Stomach smooth muscle (tissue), 2 donors: ENCODE measurements at regions not wholly inside any gene's neighbourhood (a gene's known extent, or its start where the extent isn't known, plus 50 kb on each side); places are given as distances from the start of the nearest gene placed in this dataset.

Experiments used
- H3K27ac ChIP-seq: one replicate; pipeline ENCODE4 v1.7.0; 2013; ENCODE audit warnings: mild to moderate bottlenecking, low read length, inconsistent platforms
- H3K27me3 ChIP-seq, 2 donors: one replicate each; pipeline ENCODE4 v1.7.0; 2013; ENCODE audit warnings: low read length in 2 of 2; ENCODE audit not compliant: insufficient read depth in 2 of 2, control insufficient read depth in 1 of 2
- H3K36me3 ChIP-seq, 2 donors: one replicate each; pipeline ENCODE4 v1.7.0; 2013; ENCODE audit warnings: low read length in 2 of 2; ENCODE audit not compliant: control insufficient read depth in 2 of 2, insufficient read depth in 2 of 2
- H3K4me1 ChIP-seq: one replicate; pipeline ENCODE4 v1.7.0; 2013; ENCODE audit warnings: low read length; ENCODE audit not compliant: control insufficient read depth, insufficient read depth
- H3K4me3 ChIP-seq, 2 donors: one replicate each; pipeline ENCODE4 v1.7.0; 2013; ENCODE audit warnings: low read length in 2 of 2
- H3K9ac ChIP-seq, 2 donors: one replicate each; pipeline ENCODE4 v1.7.0; 2013; ENCODE audit warnings: low read length in 2 of 2, mild to moderate bottlenecking in 1 of 2
- H3K9me3 ChIP-seq, 2 donors: one replicate each; pipeline ENCODE4 v1.7.0; 2013; ENCODE audit warnings: low read length in 2 of 2; ENCODE audit not compliant: control insufficient read depth in 2 of 2
- donor health status: healthy.
- donor health status: Pancreatic carcinoma.

- no peaks in the 10 kb centered on the region for H3K4me1 ChIP-seq
- no peak overlapping the region for H3K4me3 ChIP-seq
- no peak overlapping the region for H3K9ac ChIP-seq
- H3K27me3 ChIP-seq: peaks cover 0 to 4% of the 10 kb centered on the region in 2 donors
- H3K9me3 ChIP-seq: no peaks in the 10 kb centered on the region
- no peaks in the 10 kb centered on the region for H3K36me3 ChIP-seq
- H3K27ac ChIP-seq: no peak overlapping the region
Measured at GRCh38 chr15:58235961-58236360, 97.8 kb downstream of the AQP9 start.

DNA sequence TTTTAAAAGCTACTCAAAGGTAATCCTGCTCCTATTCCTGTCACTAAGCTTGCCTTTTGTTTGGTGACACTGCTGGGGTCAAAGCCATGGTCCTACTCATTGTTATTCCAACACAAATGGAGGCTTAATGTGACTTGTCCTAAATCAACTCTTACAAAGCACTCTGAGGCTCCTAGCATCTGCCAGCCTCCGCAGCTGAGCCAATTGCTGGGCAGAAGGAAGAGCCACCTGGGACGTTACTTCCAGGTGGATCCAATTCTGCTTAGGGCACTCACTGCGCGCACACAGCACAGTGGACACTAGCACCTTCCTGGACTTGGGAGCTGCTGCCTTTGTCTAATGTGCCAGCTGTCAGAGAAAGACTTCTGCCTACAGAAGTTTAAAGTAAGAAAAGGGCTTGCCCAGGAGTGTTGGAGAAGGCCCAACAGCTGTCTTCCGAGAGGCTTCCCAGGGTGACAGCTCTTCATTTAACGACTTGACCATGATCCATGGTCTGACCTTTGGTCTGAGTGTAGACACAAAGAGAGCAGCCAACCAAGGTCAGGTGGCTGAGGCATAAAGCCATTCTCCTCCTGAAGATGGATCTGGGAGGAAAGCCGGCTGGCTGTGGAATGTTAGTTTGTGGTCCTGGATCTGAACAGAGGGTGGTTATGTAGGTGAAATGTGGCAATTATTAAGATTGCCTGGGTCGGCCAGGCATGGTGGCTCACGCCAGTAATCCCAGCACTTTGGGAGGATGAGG lies 102.2 kb downstream of the AQP9 start:
- H3K27me3 ChIP-seq: no peaks in the 10 kb centered on the region
- H3K9me3 ChIP-seq: no peaks in the 10 kb centered on the region
- H3K9ac ChIP-seq: no peak overlapping the region
- H3K36me3 ChIP-seq: no peaks in the 10 kb centered on the region
- H3K4me1 ChIP-seq: no peaks in the 10 kb centered on the region
- H3K27ac ChIP-seq: no peak overlapping the region
- no peak overlapping the region for H3K4me3 ChIP-seq

DNA sequence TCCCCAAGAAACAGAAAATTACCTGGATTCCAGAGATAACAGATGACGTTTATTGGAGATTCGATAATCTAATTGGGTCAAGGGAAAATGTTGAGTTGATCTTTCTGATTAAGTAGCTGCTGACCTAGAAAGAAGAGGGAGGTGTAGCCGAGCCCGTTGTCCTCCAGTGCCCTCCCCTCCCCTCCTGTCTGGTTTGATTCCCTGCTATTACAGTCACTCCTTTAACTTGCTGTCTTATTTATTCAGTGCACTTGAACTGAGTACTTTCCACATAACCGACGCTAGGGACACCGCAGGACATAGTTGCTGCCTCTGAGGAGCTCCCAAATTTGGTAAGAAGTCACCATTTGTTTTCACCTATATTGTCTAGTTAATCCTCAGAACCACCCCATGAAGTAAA lies 103.7 kb downstream of the AQP9 start:
- Histone ChIP-seq H3K36me3 (no peaks in the 10 kb centered on the region), H3K27me3 (no peaks in the 10 kb centered on the region), H3K4me1 (no peaks in the 10 kb centered on the region), H3K9ac (no peak overlapping the region), H3K9me3 (no peaks in the 10 kb centered on the region), H3K4me3 (no peak overlapping the region), H3K27ac (no peak overlapping the region)

GRCh38 chr15:58243070-58243469 lies 104.9 kb downstream of the AQP9 start:
- Histone ChIP-seq H3K27me3 (no peaks in the 10 kb centered on the region), H3K9me3 (no peaks in the 10 kb centered on the region), H3K36me3 (no peaks in the 10 kb centered on the region), H3K9ac (no peak overlapping the region), H3K4me1 (no peaks in the 10 kb centered on the region), H3K4me3 (no peak overlapping the region), H3K27ac (no peak overlapping the region)

DNA sequence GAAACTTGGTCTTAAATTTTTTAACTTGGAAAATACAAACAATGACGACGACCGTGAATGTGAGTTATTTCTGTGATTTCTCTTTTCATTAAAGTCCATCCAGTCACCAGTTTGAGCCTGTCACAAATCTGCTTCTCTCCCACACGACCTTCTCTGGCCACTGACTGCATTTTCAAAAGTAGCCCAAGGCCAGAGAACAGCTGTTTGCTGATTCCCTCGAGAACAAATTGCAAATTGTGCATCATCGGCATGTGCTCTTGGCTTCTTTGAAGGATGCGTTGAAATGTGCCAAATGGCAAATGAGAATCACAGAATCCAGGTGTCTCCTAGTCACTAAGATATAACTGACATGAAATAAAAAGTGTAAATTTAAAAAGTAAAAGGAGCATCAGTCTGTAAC lies 106.4 kb downstream of the AQP9 start:
- no peaks in the 10 kb centered on the region for H3K4me1 ChIP-seq

GRCh38 chr15:58246041-58246440 lies 107.9 kb downstream of the AQP9 start:
- Histone ChIP-seq H3K27ac (no peak overlapping the region), H3K9me3 (no peaks in the 10 kb centered on the region), H3K4me3 (no peak overlapping the region), H3K9ac (no peak overlapping the region), H3K27me3 (no peaks in the 10 kb centered on the region), H3K4me1 (no peaks in the 10 kb centered on the region), H3K36me3 (no peaks in the 10 kb centered on the region)

More for the DNA sequence above, 106.4 kb downstream of the AQP9 start:
- H3K9ac ChIP-seq: no peak overlapping the region
- no peak overlapping the region for H3K4me3 ChIP-seq
- no peaks in the 10 kb centered on the region for H3K27me3 ChIP-seq
- H3K36me3 ChIP-seq: no peaks in the 10 kb centered on the region
- no peak overlapping the region for H3K27ac ChIP-seq
- H3K9me3 ChIP-seq: no peaks in the 10 kb centered on the region

- Histone ChIP-seq H3K4me1 (no peaks in the 10 kb centered on the region), H3K27me3 (peaks cover 0 to 5% of the 10 kb centered on the region in 2 donors), H3K36me3 (no peaks in the 10 kb centered on the region), H3K4me3 (no peak overlapping the region), H3K9ac (no peak overlapping the region), H3K27ac (no peak overlapping the region), H3K9me3 (no peaks in the 10 kb centered on the region)
Measured at GRCh38 chr15:58247855-58248842, 110.0 kb downstream of the AQP9 start.

- Histone ChIP-seq H3K9me3 (no peaks in the 10 kb centered on the region), H3K9ac (no peak overlapping the region), H3K4me3 (no peak overlapping the region), H3K27ac (no peak overlapping the region), H3K36me3 (no peaks in the 10 kb centered on the region), H3K4me1 (no peaks in the 10 kb centered on the region), H3K27me3 (peaks cover 0 to 5% of the 10 kb centered on the region in 2 donors)
Measured at GRCh38 chr15:58249646-58250312, 111.6 kb downstream of the AQP9 start.

GRCh38 chr15:58252586-58253323 lies 114.6 kb downstream of the AQP9 start:
- H3K27me3 ChIP-seq: peaks cover 0 to 5% of the 10 kb centered on the region in 2 donors
- H3K4me3 ChIP-seq: no peak overlapping the region
- H3K9ac ChIP-seq: no peak overlapping the region
- H3K27ac ChIP-seq: no peak overlapping the region
- no peaks in the 10 kb centered on the region for H3K36me3 ChIP-seq
- peaks cover 0 to 8% of the 10 kb centered on the region in 2 donors for H3K9me3 ChIP-seq
- no peaks in the 10 kb centered on the region for H3K4me1 ChIP-seq

GRCh38 chr15:58257776-58258325 lies 119.7 kb downstream of the AQP9 start:
- Histone ChIP-seq H3K4me3 (no peak overlapping the region), H3K27ac (no peak overlapping the region), H3K4me1 (no peaks in the 10 kb centered on the region), H3K36me3 (no peaks in the 10 kb centered on the region), H3K9me3 (peaks cover 0 to 8% of the 10 kb centered on the region in 2 donors), H3K27me3 (peaks cover 0 to 3% of the 10 kb centered on the region in 2 donors), H3K9ac (no peak overlapping the region)
